NCI-H187 (cell line): ENCODE measurements at regions not wholly inside any gene's neighbourhood (a gene's known extent, or its start where the extent isn't known, plus 50 kb on each side); places are given as distances from the start of the nearest gene placed in this dataset.
"Not testable (repeated sequence)": the region's sequence is repeated elsewhere in the genome, so short reads cannot be mapped to it uniquely, and the experiment has no call there.

Source experiments
- DNase-seq, 2 experiments: peaks; one replicate each; lab custom pipeline; 2025; lab: John Stamatoyannopoulos, UW

GRCh38 chr11:106278391-106278790, 200.9 kb downstream of the AASDHPPT start:
- DNase-seq, result no peak

GRCh38 chr11:106280036-106280435, 202.6 kb downstream of the AASDHPPT start:
- DNase-seq, result no peak

GRCh38 chr11:106281455-106282173, 204.2 kb downstream of the AASDHPPT start:
- DNase-seq, result no peak

GRCh38 chr11:106286881-106287504, 209.5 kb downstream of the AASDHPPT start:
- no peak for DNase-seq

- DNase-seq, result no peak
Measured at GRCh38 chr11:106288057-106288456, 210.6 kb downstream of the AASDHPPT start.

- DNase-seq, result no peak
Measured at GRCh38 chr11:106288822-106289387, 211.4 kb downstream of the AASDHPPT start.

GRCh38 chr11:106292526-106292925, 215.1 kb downstream of the AASDHPPT start:
- no peak for DNase-seq

GRCh38 chr11:106295974-106296373, 218.5 kb downstream of the AASDHPPT start:
- DNase-seq, result no peak

GRCh38 chr11:106302416-106302815, 225.0 kb downstream of the AASDHPPT start:
- DNase-seq, result no peak

- no peak for DNase-seq
Measured at GRCh38 chr11:106304274-106304673, 226.8 kb downstream of the AASDHPPT start.

- DNase-seq, result no peak
Measured at GRCh38 chr11:106305458-106305857, 228.0 kb downstream of the AASDHPPT start.

GRCh38 chr11:106306942-106307341, 229.5 kb downstream of the AASDHPPT start:
- no peak for DNase-seq

- no peak for DNase-seq
Measured at GRCh38 chr11:106309070-106309684, 231.7 kb downstream of the AASDHPPT start.

GRCh38 chr11:106311531-106312230, 234.2 kb downstream of the AASDHPPT start:
- DNase-seq, result no peak

- not testable (repeated sequence) for DNase-seq
Measured at GRCh38 chr11:106317208-106317773, 239.8 kb downstream of the AASDHPPT start.

GRCh38 chr11:106321601-106322000, 244.1 kb downstream of the AASDHPPT start:
- DNase-seq, result no peak

- DNase-seq, result no peak
Measured at GRCh38 chr11:106322106-106322505, 244.6 kb downstream of the AASDHPPT start.

- no peak for DNase-seq
Measured at GRCh38 chr11:106326087-106326486, 248.6 kb downstream of the AASDHPPT start.

- DNase-seq, result no peak
Measured at GRCh38 chr11:106327134-106327533, 249.7 kb downstream of the AASDHPPT start.

GRCh38 chr11:106327637-106328036, 250.2 kb downstream of the AASDHPPT start:
- no peak for DNase-seq

GRCh38 chr11:106329273-106330018, 252.0 kb downstream of the AASDHPPT start:
- DNase-seq, result no peak
